HEK293 (cell line): ENCODE measurements at regions not wholly inside any gene's neighbourhood (a gene's known extent, or its start where the extent isn't known, plus 50 kb on each side); places are given as distances from the start of the nearest gene placed in this dataset.

ENCODE experiments used
- CTCF ChIA-PET: fragments of 350-600 bp; formaldehyde crosslinking; extraction: SDS; loops from one replicate; lab custom pipeline; 2021; ENCODE audit warnings: antibody characterized with exemption; lab: Yijun Ruan, JAX
- POLR2A ChIA-PET: fragments of 300-600 bp; formaldehyde crosslinking; extraction: SDS; loops from one replicate; lab custom pipeline; 2020; ENCODE audit warnings: antibody characterized with exemption, inconsistent platforms; lab: Yijun Ruan, JAX
- H3K27ac ChIP-seq: fragments of 200-500 bp; sonication (Bioruptor generic); 2 replicates; pipeline ENCODE4 v1.5.1; 2014; ENCODE audit warnings: low read depth, low read length, control low read depth, inconsistent platforms; ENCODE audit errors: extremely low read depth
- H3K36me3 ChIP-seq, 2 experiments: fragments of 200-500 bp in 1 of 2; sonication (Bioruptor generic) in 1 of 2; 1 replicate in 1 of 2; 2 replicates in 1 of 2; pipeline ENCODE4 v1.5.1; 2014 to 2017; ENCODE audit warnings: inconsistent platforms in 2 of 2, low read length in 2 of 2; ENCODE audit not compliant: control insufficient read depth in 2 of 2, insufficient read depth in 1 of 2
- H3K4me1 ChIP-seq: fragments of 200-500 bp; sonication (Bioruptor generic); 2 replicates; pipeline ENCODE4 v1.5.1; 2014; ENCODE audit warnings: mild to moderate bottlenecking, low read length, inconsistent platforms; ENCODE audit not compliant: control insufficient read depth, insufficient read depth
- H3K4me3 ChIP-seq: 2 replicates; pipeline ENCODE4 v1.5.1; 2011; ENCODE audit warnings: low read depth, mild to moderate bottlenecking, control low read depth, low read length, moderate library complexity
- H3K9me3 ChIP-seq: fragments of 200-500 bp; sonication (Bioruptor generic); 2 replicates; pipeline ENCODE4 v1.5.1; 2014; ENCODE audit warnings: low read depth, low read length, inconsistent platforms; ENCODE audit not compliant: control insufficient read depth, insufficient read depth
- GFI1B ChIP-seq: fragments of 450-650 bp; formaldehyde crosslinking; IDR thresholded peaks from 2 replicates; pipeline ENCODE4 v1.5.1; 2016; ENCODE audit warnings: missing biosample characterization, missing genetic modification characterization
- HOXD13 ChIP-seq: sonication (generic); formaldehyde crosslinking; IDR thresholded peaks from 2 replicates; pipeline ENCODE4 v1.8.0; 2022; ENCODE audit warnings: missing genetic modification reagents, borderline replicate concordance
- WT1 ChIP-seq: fragments of 450-650 bp; formaldehyde crosslinking; IDR thresholded peaks from 2 replicates; pipeline ENCODE4 v1.5.1; 2016; ENCODE audit warnings: missing biosample characterization, missing genetic modification characterization
- ZBTB21 ChIP-seq: fragments of 450-650 bp; formaldehyde crosslinking; IDR thresholded peaks from 2 replicates; pipeline ENCODE4 v1.5.1; 2017; ENCODE audit warnings: missing biosample characterization, missing genetic modification characterization
- ZFP69B ChIP-seq: fragments of 450-650 bp; formaldehyde crosslinking; IDR thresholded peaks from 2 replicates; pipeline ENCODE4 v1.5.1; 2016; ENCODE audit warnings: missing biosample characterization, missing genetic modification characterization
- ZNF138 ChIP-seq: fragments of 450-650 bp; formaldehyde crosslinking; IDR thresholded peaks from 2 replicates; pipeline ENCODE4 v1.5.1; 2016; ENCODE audit warnings: missing biosample characterization, missing genetic modification characterization, borderline replicate concordance
- ZNF16 ChIP-seq: fragments of 450-650 bp; formaldehyde crosslinking; IDR thresholded peaks from 2 replicates; pipeline ENCODE4 v1.5.1; 2016; ENCODE audit warnings: low read depth, missing biosample characterization, missing genetic modification characterization
- ZNF169 ChIP-seq: fragments of 450-650 bp; formaldehyde crosslinking; IDR thresholded peaks from 2 replicates; pipeline ENCODE4 v1.5.1; 2016; ENCODE audit warnings: missing biosample characterization, missing genetic modification characterization
- ZNF311 ChIP-seq: fragments of 450-650 bp; formaldehyde crosslinking; IDR thresholded peaks from 2 replicates; pipeline ENCODE4 v1.5.1; 2017; ENCODE audit warnings: missing biosample characterization, missing genetic modification characterization, borderline replicate concordance
- ZNF404 ChIP-seq: fragments of 450-650 bp; formaldehyde crosslinking; IDR thresholded peaks from 2 replicates; pipeline ENCODE4 v1.5.1; 2017; ENCODE audit warnings: missing biosample characterization, missing genetic modification characterization
- ZNF416 ChIP-seq: fragments of 450-650 bp; formaldehyde crosslinking; IDR thresholded peaks from 2 replicates; pipeline ENCODE4 v1.5.1; 2016; ENCODE audit warnings: missing biosample characterization, missing genetic modification characterization
- ZNF623 ChIP-seq: fragments of 450-650 bp; formaldehyde crosslinking; IDR thresholded peaks from 2 replicates; pipeline ENCODE4 v1.5.1; 2016; ENCODE audit warnings: missing biosample characterization, missing genetic modification characterization
- ZNF707 ChIP-seq: fragments of 450-650 bp; formaldehyde crosslinking; IDR thresholded peaks from 2 replicates; pipeline ENCODE4 v1.5.1; 2016; ENCODE audit warnings: missing biosample characterization, missing genetic modification characterization
- ZNF768 ChIP-seq: fragments of 450-650 bp; formaldehyde crosslinking; IDR thresholded peaks from 2 replicates; pipeline ENCODE4 v1.5.1; 2018; ENCODE audit warnings: missing biosample characterization, mild to moderate bottlenecking, missing genetic modification characterization
- TF ChIP-seq, protein P1 (sequence below): fragments of 450-650 bp; formaldehyde crosslinking; IDR thresholded peaks from 2 replicates; pipeline ENCODE4 v1.5.1; 2017; ENCODE audit warnings: missing biosample characterization, missing genetic modification characterization
- TF ChIP-seq, protein P2 (sequence below): fragments of 450-650 bp; formaldehyde crosslinking; IDR thresholded peaks from 2 replicates; pipeline ENCODE4 v1.5.1; 2016; ENCODE audit warnings: missing biosample characterization, missing genetic modification characterization
- TF ChIP-seq, protein P3 (sequence below): fragments of 450-650 bp; formaldehyde crosslinking; IDR thresholded peaks from 2 replicates; pipeline ENCODE4 v1.5.1; 2016; ENCODE audit warnings: missing biosample characterization, missing genetic modification characterization, borderline replicate concordance
- TF ChIP-seq, protein P4 (sequence below): fragments of 450-650 bp; formaldehyde crosslinking; IDR thresholded peaks from 2 replicates; pipeline ENCODE4 v1.5.1; 2016; ENCODE audit warnings: missing biosample characterization, missing genetic modification characterization
- TF ChIP-seq, protein P5 (sequence below): fragments of 450-650 bp; formaldehyde crosslinking; optimal IDR thresholded peaks from 2 replicates; pipeline ENCODE3; 2016; ENCODE audit warnings: missing biosample characterization, mild to moderate bottlenecking, missing genetic modification characterization

DNA sequence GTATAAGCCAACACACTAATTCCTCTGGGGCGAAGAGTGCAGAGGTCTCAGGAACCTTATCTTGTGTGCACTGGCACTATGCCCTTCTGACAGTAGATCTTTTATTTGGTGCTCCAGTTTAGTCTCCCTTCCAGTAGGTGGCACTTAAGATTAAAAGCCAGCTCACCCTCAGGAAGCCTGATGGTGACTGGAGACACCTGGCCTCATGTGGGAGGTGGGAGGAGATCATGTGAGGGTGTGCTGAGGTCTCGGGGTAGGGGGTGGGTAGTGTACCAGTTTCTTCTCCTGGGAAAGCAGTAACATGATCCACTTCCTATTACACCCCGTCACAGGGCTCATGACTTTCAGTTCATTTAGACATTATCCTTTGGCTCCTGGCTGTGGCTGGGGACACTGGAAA lies 654.9 kb downstream of the ADCYAP1 start (continued):
- no peak for TF ChIP-seq ZNF404 (tag by site-specific recombination)

DNA sequence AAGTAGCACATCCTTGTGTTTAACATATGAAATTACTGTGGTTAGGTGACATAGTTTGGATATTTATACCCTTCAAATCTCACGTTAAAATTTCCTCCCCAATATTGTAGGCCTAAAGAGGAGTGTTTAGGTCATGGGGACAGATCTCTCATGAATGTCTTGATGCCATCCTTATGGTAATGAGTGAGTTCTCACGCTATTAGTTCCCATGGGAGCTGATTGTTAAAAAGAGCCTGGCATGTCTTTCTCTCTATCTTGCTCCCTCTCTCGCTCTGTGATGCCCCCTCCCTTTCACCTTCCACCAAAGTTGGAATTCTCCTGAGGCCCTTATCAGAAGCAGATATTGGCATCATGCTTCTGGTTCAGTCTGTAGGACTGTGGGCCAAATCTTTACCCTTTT lies 660.1 kb downstream of the ADCYAP1 start:
- TF ChIP-seq, protein P1, sequence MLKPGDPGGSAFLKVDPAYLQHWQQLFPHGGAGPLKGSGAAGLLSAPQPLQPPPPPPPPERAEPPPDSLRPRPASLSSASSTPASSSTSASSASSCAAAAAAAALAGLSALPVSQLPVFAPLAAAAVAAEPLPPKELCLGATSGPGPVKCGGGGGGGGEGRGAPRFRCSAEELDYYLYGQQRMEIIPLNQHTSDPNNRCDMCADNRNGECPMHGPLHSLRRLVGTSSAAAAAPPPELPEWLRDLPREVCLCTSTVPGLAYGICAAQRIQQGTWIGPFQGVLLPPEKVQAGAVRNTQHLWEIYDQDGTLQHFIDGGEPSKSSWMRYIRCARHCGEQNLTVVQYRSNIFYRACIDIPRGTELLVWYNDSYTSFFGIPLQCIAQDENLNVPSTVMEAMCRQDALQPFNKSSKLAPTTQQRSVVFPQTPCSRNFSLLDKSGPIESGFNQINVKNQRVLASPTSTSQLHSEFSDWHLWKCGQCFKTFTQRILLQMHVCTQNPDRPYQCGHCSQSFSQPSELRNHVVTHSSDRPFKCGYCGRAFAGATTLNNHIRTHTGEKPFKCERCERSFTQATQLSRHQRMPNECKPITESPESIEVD: no peak
- TF ChIP-seq GFI1B (no peak), HOXD13 (CRISPR knock-in tag) (no peak), ZNF311 (tag by site-specific recombination) (no peak)
- Histone ChIP-seq H3K9me3 (no peaks in the 10 kb centered on the region), H3K4me3 (no peak overlapping the region), H3K27ac (no peak overlapping the region), H3K4me1 (no peaks in the 10 kb centered on the region), H3K36me3 (no peaks in the 10 kb centered on the region)
- ChIA-PET POLR2A (no interaction called here), CTCF (no interaction called here)

DNA sequence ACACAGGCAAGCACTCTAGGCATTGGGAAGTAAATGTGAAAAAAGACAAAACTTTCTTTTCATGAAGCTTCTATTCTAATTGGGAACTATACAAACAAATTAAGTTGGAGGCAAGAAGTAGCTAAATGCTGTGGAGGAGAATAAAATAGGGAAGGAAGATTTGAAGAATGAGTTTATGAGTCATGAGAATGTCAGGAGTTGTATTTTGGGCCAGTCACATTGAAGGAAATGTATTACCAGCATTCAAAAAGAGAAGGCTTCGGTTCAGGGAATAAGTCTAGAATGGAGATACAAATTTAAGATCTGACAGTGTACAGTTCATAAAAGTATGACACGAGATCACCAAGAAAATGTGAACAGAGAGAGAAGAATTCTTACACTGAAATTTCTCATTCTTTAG lies 666.5 kb downstream of the ADCYAP1 start:
- H3K36me3 ChIP-seq: no peaks in the 10 kb centered on the region
- no peak overlapping the region for H3K27ac ChIP-seq
- CTCF ChIA-PET: interaction anchor here (2.0 kb wide), 1 partner anchor 14 kb away, joined by 4 read pairs; no protein-coding TSS in a partner anchor
- H3K4me1 ChIP-seq: no peaks in the 10 kb centered on the region
- TF ChIP-seq ZNF169 (tag by site-specific recombination): no peak
- TF ChIP-seq ZNF16 (tag by site-specific recombination): no peak
- no peak for TF ChIP-seq ZNF707 (tag by site-specific recombination)
- no peak for TF ChIP-seq ZNF623
- TF ChIP-seq, protein P2, sequence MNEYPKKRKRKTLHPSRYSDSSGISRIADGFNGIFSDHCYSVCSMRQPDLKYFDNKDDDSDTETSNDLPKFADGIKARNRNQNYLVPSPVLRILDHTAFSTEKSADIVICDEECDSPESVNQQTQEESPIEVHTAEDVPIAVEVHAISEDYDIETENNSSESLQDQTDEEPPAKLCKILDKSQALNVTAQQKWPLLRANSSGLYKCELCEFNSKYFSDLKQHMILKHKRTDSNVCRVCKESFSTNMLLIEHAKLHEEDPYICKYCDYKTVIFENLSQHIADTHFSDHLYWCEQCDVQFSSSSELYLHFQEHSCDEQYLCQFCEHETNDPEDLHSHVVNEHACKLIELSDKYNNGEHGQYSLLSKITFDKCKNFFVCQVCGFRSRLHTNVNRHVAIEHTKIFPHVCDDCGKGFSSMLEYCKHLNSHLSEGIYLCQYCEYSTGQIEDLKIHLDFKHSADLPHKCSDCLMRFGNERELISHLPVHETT (tag by site-specific recombination): no peak
- TF ChIP-seq ZFP69B (tag by site-specific recombination): no peak
- TF ChIP-seq WT1: no peak
- no peak for TF ChIP-seq ZNF416 (tag by site-specific recombination)
- TF ChIP-seq, protein P3, sequence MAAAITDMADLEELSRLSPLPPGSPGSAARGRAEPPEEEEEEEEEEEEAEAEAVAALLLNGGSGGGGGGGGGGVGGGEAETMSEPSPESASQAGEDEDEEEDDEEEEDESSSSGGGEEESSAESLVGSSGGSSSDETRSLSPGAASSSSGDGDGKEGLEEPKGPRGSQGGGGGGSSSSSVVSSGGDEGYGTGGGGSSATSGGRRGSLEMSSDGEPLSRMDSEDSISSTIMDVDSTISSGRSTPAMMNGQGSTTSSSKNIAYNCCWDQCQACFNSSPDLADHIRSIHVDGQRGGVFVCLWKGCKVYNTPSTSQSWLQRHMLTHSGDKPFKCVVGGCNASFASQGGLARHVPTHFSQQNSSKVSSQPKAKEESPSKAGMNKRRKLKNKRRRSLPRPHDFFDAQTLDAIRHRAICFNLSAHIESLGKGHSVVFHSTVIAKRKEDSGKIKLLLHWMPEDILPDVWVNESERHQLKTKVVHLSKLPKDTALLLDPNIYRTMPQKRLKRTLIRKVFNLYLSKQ (tag by site-specific recombination): no peak
- TF ChIP-seq, protein P4, sequence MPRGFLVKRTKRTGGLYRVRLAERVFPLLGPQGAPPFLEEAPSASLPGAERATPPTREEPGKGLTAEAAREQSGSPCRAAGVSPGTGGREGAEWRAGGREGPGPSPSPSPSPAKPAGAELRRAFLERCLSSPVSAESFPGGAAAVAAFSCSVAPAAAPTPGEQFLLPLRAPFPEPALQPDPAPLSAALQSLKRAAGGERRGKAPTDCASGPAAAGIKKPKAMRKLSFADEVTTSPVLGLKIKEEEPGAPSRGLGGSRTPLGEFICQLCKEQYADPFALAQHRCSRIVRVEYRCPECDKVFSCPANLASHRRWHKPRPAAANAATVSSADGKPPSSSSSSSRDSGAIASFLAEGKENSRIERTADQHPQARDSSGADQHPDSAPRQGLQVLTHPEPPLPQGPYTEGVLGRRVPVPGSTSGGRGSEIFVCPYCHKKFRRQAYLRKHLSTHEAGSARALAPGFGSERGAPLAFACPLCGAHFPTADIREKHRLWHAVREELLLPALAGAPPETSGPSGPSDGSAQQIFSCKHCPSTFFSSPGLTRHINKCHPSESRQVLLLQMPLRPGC (tag by site-specific recombination): no peak
- TF ChIP-seq ZNF138: no peak
- TF ChIP-seq ZBTB21: no peak
- no peak for TF ChIP-seq ZNF768 (tag by site-specific recombination)
- TF ChIP-seq, protein P5, sequence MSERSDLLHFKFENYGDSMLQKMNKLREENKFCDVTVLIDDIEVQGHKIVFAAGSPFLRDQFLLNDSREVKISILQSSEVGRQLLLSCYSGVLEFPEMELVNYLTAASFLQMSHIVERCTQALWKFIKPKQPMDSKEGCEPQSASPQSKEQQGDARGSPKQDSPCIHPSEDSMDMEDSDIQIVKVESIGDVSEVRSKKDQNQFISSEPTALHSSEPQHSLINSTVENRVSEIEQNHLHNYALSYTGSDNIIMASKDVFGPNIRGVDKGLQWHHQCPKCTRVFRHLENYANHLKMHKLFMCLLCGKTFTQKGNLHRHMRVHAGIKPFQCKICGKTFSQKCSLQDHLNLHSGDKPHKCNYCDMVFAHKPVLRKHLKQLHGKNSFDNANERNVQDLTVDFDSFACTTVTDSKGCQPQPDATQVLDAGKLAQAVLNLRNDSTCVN: no peak
- POLR2A ChIA-PET: no interaction called here
- no peaks in the 10 kb centered on the region for H3K9me3 ChIP-seq
- no peak overlapping the region for H3K4me3 ChIP-seq
